Mesodermal cell (in vitro differentiated cells): ENCODE measurements at regions not wholly inside any gene's neighbourhood (a gene's known extent, or its start where the extent isn't known, plus 50 kb on each side); places are given as distances from the start of the nearest gene placed in this dataset.

Source experiments
- H3K27ac ChIP-seq: 2 replicates; pipeline ENCODE4 v1.7.0; 2013; ENCODE audit warnings: mild to moderate bottlenecking, low read depth, low read length, moderate library complexity; ENCODE audit not compliant: severe bottlenecking
- H3K36me3 ChIP-seq: 2 replicates; pipeline ENCODE4 v1.7.1; 2013; ENCODE audit warnings: mild to moderate bottlenecking, low read length, moderate library complexity; ENCODE audit not compliant: control insufficient read depth, insufficient read depth
- H3K4me1 ChIP-seq: one replicate; pipeline ENCODE4 v1.7.1; 2013; ENCODE audit warnings: mild to moderate bottlenecking, low read length; ENCODE audit not compliant: insufficient read depth, control insufficient read depth, poor library complexity, severe bottlenecking
- H3K4me3 ChIP-seq: 2 replicates; pipeline ENCODE4 v1.7.0; 2013; ENCODE audit warnings: low read length, control low read depth, mild to moderate bottlenecking; ENCODE audit not compliant: insufficient read depth, poor library complexity, severe bottlenecking; ENCODE audit errors: extremely low read depth
- H3K9me3 ChIP-seq: 2 replicates; pipeline ENCODE4 v1.7.1; 2013; ENCODE audit warnings: mild to moderate bottlenecking, low read length, moderate library complexity; ENCODE audit not compliant: control insufficient read depth
- WGBS, 2 experiments: methylation state at CpG; one replicate each; pipeline ENCODE4 v1.1.5; 2013; ENCODE audit warnings: missing lambda C conversion rate in 2 of 2; ENCODE audit not compliant: insufficient coverage in 2 of 2; 5-methylcytosine and 5-hydroxymethylcytosine counted together

- no peaks in the 10 kb centered on the region for H3K9me3 ChIP-seq
- no CpG with 5 or more reads among the region's 1 CpG for WGBS, 2 experiments
- H3K27ac ChIP-seq = no peak overlapping the region
- H3K4me1 ChIP-seq = peaks cover 15% of the 10 kb centered on the region
- H3K4me3 ChIP-seq = no peak overlapping the region
- no peaks in the 10 kb centered on the region for H3K36me3 ChIP-seq
Observed at GRCh38 chr5:116757326-116757725, 182.7 kb upstream of the SEMA6A start.

GRCh38 chr5:116756531-116756930 lies 181.9 kb upstream of the SEMA6A start:
- Histone ChIP-seq H3K4me1 (peaks cover 8% of the 10 kb centered on the region), H3K27ac (no peak overlapping the region), H3K36me3 (no peaks in the 10 kb centered on the region), H3K4me3 (no peak overlapping the region), H3K9me3 (no peaks in the 10 kb centered on the region)
- WGBS, 2 experiments = 85 to 91% methylated on average over 1 of the region's 1 CpG

GRCh38 chr5:116754556-116754955 lies 179.9 kb upstream of the SEMA6A start:
- no peak overlapping the region for H3K4me3 ChIP-seq
- H3K4me1 ChIP-seq = no peaks in the 10 kb centered on the region
- no peak overlapping the region for H3K27ac ChIP-seq
- no peaks in the 10 kb centered on the region for H3K36me3 ChIP-seq
- no peaks in the 10 kb centered on the region for H3K9me3 ChIP-seq

GRCh38 chr5:116751684-116752083 lies 177.1 kb upstream of the SEMA6A start:
- H3K4me3 ChIP-seq = no peak overlapping the region
- H3K36me3 ChIP-seq = no peaks in the 10 kb centered on the region
- no peaks in the 10 kb centered on the region for H3K9me3 ChIP-seq
- H3K4me1 ChIP-seq = no peaks in the 10 kb centered on the region
- no peak overlapping the region for H3K27ac ChIP-seq

- no peaks in the 10 kb centered on the region for H3K4me1 ChIP-seq
- H3K27ac ChIP-seq = no peak overlapping the region
- no peaks in the 10 kb centered on the region for H3K36me3 ChIP-seq
- WGBS, 2 experiments = no CpG with 5 or more reads among the region's 2 CpGs
- H3K4me3 ChIP-seq = no peak overlapping the region
- no peaks in the 10 kb centered on the region for H3K9me3 ChIP-seq
Observed at GRCh38 chr5:116750631-116751580, 176.3 kb upstream of the SEMA6A start.

GRCh38 chr5:116747881-116748280 lies 173.3 kb upstream of the SEMA6A start:
- WGBS, 2 experiments = 100% methylated on average over 1 of the region's 1 CpG; no CpG with 5 or more reads in 1 of the 2 experiments
- Histone ChIP-seq H3K27ac (no peak overlapping the region), H3K9me3 (peaks cover 7% of the 10 kb centered on the region), H3K36me3 (no peaks in the 10 kb centered on the region), H3K4me3 (no peak overlapping the region), H3K4me1 (no peaks in the 10 kb centered on the region)

GRCh38 chr5:116746668-116747067 lies 172.0 kb upstream of the SEMA6A start:
- 67 to 83% methylated on average over 1 of the region's 3 CpGs for WGBS, 2 experiments
- H3K9me3 ChIP-seq = peaks cover 7% of the 10 kb centered on the region
- H3K36me3 ChIP-seq = no peaks in the 10 kb centered on the region
- H3K4me3 ChIP-seq = no peak overlapping the region
- H3K27ac ChIP-seq = no peak overlapping the region
- no peaks in the 10 kb centered on the region for H3K4me1 ChIP-seq

GRCh38 chr5:116740771-116741170 lies 166.1 kb upstream of the SEMA6A start:
- WGBS, 2 experiments = 93 to 100% methylated on average over 1 of the region's 1 CpG
- no peak overlapping the region for H3K27ac ChIP-seq

GRCh38 chr5:116739571-116739970 lies 164.9 kb upstream of the SEMA6A start:
- Histone ChIP-seq H3K4me3 (no peak overlapping the region), H3K27ac (no peak overlapping the region), H3K4me1 (no peaks in the 10 kb centered on the region), H3K9me3 (peaks cover 7% of the 10 kb centered on the region), H3K36me3 (no peaks in the 10 kb centered on the region)
- WGBS, 2 experiments = 77 to 80% methylated on average over 7 to 9 of the region's 9 CpGs

More at GRCh38 chr5:116740771-116741170, 166.1 kb upstream of the SEMA6A start:
- Histone ChIP-seq H3K9me3 (peaks cover 7% of the 10 kb centered on the region), H3K4me1 (no peaks in the 10 kb centered on the region), H3K36me3 (no peaks in the 10 kb centered on the region), H3K4me3 (no peak overlapping the region)

- peaks cover 2% of the 10 kb centered on the region for H3K9me3 ChIP-seq
- H3K27ac ChIP-seq = no peak overlapping the region
- H3K36me3 ChIP-seq = no peaks in the 10 kb centered on the region
- no peak overlapping the region for H3K4me3 ChIP-seq
- 78 to 88% methylated on average over 1 to 2 of the region's 6 CpGs for WGBS, 2 experiments
- H3K4me1 ChIP-seq = no peaks in the 10 kb centered on the region
Observed at GRCh38 chr5:116738615-116739261, 164.1 kb upstream of the SEMA6A start.

- Histone ChIP-seq H3K4me3 (no peak overlapping the region), H3K9me3 (no peaks in the 10 kb centered on the region), H3K36me3 (no peaks in the 10 kb centered on the region), H3K4me1 (no peaks in the 10 kb centered on the region), H3K27ac (no peak overlapping the region)
- WGBS, 2 experiments = 68 to 84% methylated on average over 5 of the region's 5 CpGs
Observed at GRCh38 chr5:116738239-116738614, 163.6 kb upstream of the SEMA6A start.
